ENCODE measurements at regions not wholly inside any gene's neighbourhood (a gene's known extent, or its start where the extent isn't known, plus 50 kb on each side); places are given as distances from the start of the nearest gene placed in this dataset.
"Not testable (repeated sequence)": the region's sequence is repeated elsewhere in the genome, so short reads cannot be mapped to it uniquely, and the experiment has no call there.

GRCh38 chr1:41975850-41976569, 57.3 kb upstream of the HIVEP3 start:
- H3K27ac ChIP-seq (ENCODE audit: low read depth, low read length), result no peak overlapping the region
- H3K4me1 ChIP-seq (ENCODE audit: control insufficient read depth in 1 of 2, insufficient read depth in 2 of 2, low read length in 2 of 2), result no peaks in the 10 kb centered on the region
- H3K4me3 ChIP-seq (ENCODE audit: low read depth in 1 of 2, low read length in 2 of 2), result no peak overlapping the region
- no peaks in the 10 kb centered on the region for H3K27me3 ChIP-seq (ENCODE audit: control insufficient read depth in 1 of 2, insufficient read depth in 2 of 2, low read length in 2 of 2)
- no peaks in the 10 kb centered on the region for H3K36me3 ChIP-seq (ENCODE audit: control insufficient read depth in 1 of 2, insufficient read depth in 2 of 2, low read length in 2 of 2)
- H3K9ac ChIP-seq (ENCODE audit: low read depth in 1 of 2, low read length in 2 of 2), result no peak overlapping the region
- H3K9me3 ChIP-seq (ENCODE audit: control insufficient read depth in 1 of 2, low read length in 2 of 2), result no peaks in the 10 kb centered on the region

GRCh38 chr1:41975121-41975520, 56.4 kb upstream of the HIVEP3 start:
- Histone ChIP-seq H3K27me3 (ENCODE audit: control insufficient read depth in 1 of 2, insufficient read depth in 2 of 2, low read length in 2 of 2) (no peaks in the 10 kb centered on the region), H3K4me3 (ENCODE audit: low read depth in 1 of 2, low read length in 2 of 2) (no peak overlapping the region), H3K4me1 (ENCODE audit: control insufficient read depth in 1 of 2, insufficient read depth in 2 of 2, low read length in 2 of 2) (no peaks in the 10 kb centered on the region), H3K36me3 (ENCODE audit: control insufficient read depth in 1 of 2, insufficient read depth in 2 of 2, low read length in 2 of 2) (no peaks in the 10 kb centered on the region), H3K9ac (ENCODE audit: low read depth in 1 of 2, low read length in 2 of 2) (no peak overlapping the region), H3K9me3 (ENCODE audit: control insufficient read depth in 1 of 2, low read length in 2 of 2) (no peaks in the 10 kb centered on the region), H3K27ac (ENCODE audit: low read depth, low read length) (no peak overlapping the region)

GRCh38 chr1:41968557-41968956, 49.8 kb upstream of the HIVEP3 start:
- H3K27ac ChIP-seq (ENCODE audit: low read depth, low read length); H3K27me3 ChIP-seq (ENCODE audit: control insufficient read depth in 1 of 2, insufficient read depth in 2 of 2, low read length in 2 of 2); H3K9me3 ChIP-seq (ENCODE audit: control insufficient read depth in 1 of 2, low read length in 2 of 2); H3K36me3 ChIP-seq (ENCODE audit: control insufficient read depth in 1 of 2, insufficient read depth in 2 of 2, low read length in 2 of 2); H3K4me3 ChIP-seq (ENCODE audit: low read depth in 1 of 2, low read length in 2 of 2); H3K4me1 ChIP-seq (ENCODE audit: control insufficient read depth in 1 of 2, insufficient read depth in 2 of 2, low read length in 2 of 2); H3K9ac ChIP-seq (ENCODE audit: low read depth in 1 of 2, low read length in 2 of 2): not testable (repeated sequence)

All from duodenal mucosa (tissue), 2 donors.